Mucosa of descending colon (tissue), 3 donors: ENCODE measurements at regions not wholly inside any gene's neighbourhood (a gene's known extent, or its start where the extent isn't known, plus 50 kb on each side); places are given as distances from the start of the nearest gene placed in this dataset.

Source experiments
- ATAC-seq: fragments of 200-7000 bp; cut with Tn5 transposase; one replicate; pipeline ENCODE4 v1.9.1; 2020; ENCODE audit warnings: mild to moderate bottlenecking, moderate library complexity
- DNase-seq, 3 donors: peaks; one replicate each; pipeline ENCODE4 v3.0.0-alpha.2; 2020
- H3K36me3 ChIP-seq: fragments of 200-600 bp; one replicate; pipeline ENCODE4 v1.8.0; 2021; ENCODE audit warnings: low read depth, mild to moderate bottlenecking
- H3K4me1 ChIP-seq: fragments of 200-600 bp; one replicate; pipeline ENCODE4 v1.8.0; 2021; ENCODE audit warnings: low read depth, mild to moderate bottlenecking
- H3K4me3 ChIP-seq: fragments of 200-600 bp; one replicate; pipeline ENCODE4 v1.8.0; 2021; ENCODE audit warnings: mild to moderate bottlenecking
- H3K9me3 ChIP-seq: fragments of 200-600 bp; one replicate; pipeline ENCODE4 v1.8.0; 2021; ENCODE audit warnings: mild to moderate bottlenecking
- intact Hi-C, 2 donors: fragments of 100-400 bp; cut with DNase I in 1 of 2; cut with micrococcal nuclease in 1 of 2; formaldehyde crosslinking; loops; one replicate each; pipeline versions ENCODE4 v1.11.0 to v1.11.1; 2022; cut with DNase I, micrococcal nuclease
- TF ChIP-seq, protein P1 (sequence below): fragments of 200-600 bp; IDR thresholded peaks from one replicate; pipeline ENCODE4 v1.8.0; 2022; ENCODE audit warnings: antibody characterized with exemption, mild to moderate bottlenecking
- donor health status: DM: no; HTN: no; CAD: no; lungs with moderate emphysema.
- donor health status: DM: no; HTN: no; CAD: no.
- donor health status: DM: no; HTN: yes; CAD: no.

DNA sequence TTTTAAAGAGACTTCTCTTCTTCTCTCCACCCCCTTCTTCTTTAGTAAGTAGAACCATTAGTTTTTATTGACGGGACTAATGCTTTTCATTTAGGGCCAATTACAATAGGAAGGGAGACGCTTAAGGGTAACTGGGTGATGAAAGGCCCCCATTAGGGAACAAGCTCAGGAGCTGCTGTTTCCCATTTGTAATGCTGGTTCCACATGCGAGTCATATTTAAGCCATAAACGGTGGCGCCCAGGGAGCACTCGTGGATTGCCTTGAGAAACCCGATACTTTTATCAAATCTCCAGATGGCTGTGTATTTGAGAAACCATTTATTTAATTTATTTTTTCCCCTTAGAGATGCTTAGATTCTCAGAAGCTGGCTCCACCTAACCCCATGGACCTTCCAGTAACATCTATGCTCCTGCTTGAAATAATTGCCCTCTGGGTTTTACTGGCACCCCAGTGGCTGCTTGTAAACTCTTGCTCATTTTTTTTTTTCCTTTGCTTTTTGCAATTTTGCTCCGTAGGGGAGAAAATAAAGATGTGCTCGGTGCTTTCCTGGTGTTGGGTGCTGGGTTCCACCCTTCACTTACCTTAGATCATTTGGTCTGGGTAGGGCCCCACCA, 124.2 kb upstream of the MSX1 start:
- no peaks in the 10 kb centered on the region for H3K4me1 ChIP-seq
- H3K36me3 ChIP-seq: no peaks in the 10 kb centered on the region
- ATAC-seq (no peak), DNase-seq (no peak)
- no peaks in the 10 kb centered on the region for H3K9me3 ChIP-seq
- no peak overlapping the region for H3K4me3 ChIP-seq
- intact Hi-C loops: no loop called here
- TF ChIP-seq, protein P1, sequence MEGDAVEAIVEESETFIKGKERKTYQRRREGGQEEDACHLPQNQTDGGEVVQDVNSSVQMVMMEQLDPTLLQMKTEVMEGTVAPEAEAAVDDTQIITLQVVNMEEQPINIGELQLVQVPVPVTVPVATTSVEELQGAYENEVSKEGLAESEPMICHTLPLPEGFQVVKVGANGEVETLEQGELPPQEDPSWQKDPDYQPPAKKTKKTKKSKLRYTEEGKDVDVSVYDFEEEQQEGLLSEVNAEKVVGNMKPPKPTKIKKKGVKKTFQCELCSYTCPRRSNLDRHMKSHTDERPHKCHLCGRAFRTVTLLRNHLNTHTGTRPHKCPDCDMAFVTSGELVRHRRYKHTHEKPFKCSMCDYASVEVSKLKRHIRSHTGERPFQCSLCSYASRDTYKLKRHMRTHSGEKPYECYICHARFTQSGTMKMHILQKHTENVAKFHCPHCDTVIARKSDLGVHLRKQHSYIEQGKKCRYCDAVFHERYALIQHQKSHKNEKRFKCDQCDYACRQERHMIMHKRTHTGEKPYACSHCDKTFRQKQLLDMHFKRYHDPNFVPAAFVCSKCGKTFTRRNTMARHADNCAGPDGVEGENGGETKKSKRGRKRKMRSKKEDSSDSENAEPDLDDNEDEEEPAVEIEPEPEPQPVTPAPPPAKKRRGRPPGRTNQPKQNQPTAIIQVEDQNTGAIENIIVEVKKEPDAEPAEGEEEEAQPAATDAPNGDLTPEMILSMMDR: no peak

DNA sequence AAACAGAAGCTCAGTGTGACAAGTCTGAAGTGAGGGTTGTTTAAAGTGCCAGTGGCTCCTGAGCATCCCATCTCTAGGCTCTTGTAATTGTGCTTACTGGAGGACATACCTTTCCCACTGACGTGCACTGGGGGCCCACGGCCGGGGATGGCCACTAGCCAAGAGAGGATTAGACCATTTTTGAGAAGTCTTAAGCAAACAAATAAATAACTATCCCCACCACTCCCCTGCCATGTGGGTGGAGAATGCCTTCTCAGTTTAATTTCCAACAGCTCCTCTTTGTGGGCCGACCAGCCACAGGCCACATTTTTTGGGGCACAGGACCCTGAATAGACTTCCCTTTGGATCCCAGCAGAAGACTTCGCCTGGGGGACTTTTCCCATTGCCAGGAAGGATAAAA, 125.0 kb upstream of the MSX1 start:
- TF ChIP-seq, protein P1: no peak
- H3K4me1 ChIP-seq: no peaks in the 10 kb centered on the region

DNA sequence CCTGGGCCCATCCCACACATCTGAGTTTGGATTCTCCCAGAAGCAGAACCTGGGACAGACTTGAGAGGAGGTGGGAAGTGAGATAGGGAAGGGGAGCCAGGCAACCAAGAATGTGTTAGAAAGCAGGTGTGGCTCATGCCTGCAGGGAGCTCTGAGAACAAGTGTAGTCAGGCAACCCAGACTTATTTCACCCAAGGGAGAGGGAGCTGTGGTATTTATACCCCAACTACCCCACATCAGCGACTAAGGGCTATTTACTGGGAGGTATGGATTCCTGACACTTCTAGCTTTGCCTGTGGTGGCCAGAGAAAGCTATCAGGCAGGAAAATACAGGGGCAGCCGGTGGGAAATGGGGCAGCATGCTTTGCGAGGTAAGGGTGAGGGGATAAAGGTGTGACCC, 125.8 kb upstream of the MSX1 start:
- no peak for DNase-seq
- intact Hi-C loops: no loop called here
- ATAC-seq: no peak
- no peaks in the 10 kb centered on the region for H3K9me3 ChIP-seq
- no peak overlapping the region for H3K4me3 ChIP-seq
- no peaks in the 10 kb centered on the region for H3K4me1 ChIP-seq
- no peaks in the 10 kb centered on the region for H3K36me3 ChIP-seq
- TF ChIP-seq, protein P1: no peak

More for the DNA sequence above, 125.0 kb upstream of the MSX1 start:
- Histone ChIP-seq H3K36me3 (no peaks in the 10 kb centered on the region), H3K9me3 (no peaks in the 10 kb centered on the region), H3K4me3 (no peak overlapping the region)
- ATAC-seq (no peak), DNase-seq (no peak)
- intact Hi-C loops: no loop called here

DNA sequence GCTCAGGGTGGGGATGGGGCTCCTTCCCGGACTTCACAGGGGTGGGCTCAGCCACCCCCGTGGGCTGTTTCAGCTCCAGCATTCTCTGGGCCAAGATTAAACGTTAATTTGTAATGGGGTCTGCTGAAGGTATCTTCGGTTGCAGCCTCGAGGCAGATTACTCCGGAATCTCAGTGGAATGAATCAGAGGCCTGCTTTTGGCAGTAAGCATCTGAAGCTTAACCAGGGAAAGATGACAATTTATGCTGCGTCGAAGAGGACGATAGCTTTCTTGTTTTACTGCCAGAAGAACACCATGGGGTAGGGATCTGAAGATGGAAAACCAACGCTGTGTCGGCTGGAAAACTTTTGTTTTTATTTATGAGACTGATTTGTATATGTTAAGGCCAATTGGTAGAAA, 129.2 kb upstream of the MSX1 start:
- peaks cover 19% of the 10 kb centered on the region for H3K9me3 ChIP-seq
- no peaks in the 10 kb centered on the region for H3K4me1 ChIP-seq
- no peaks in the 10 kb centered on the region for H3K36me3 ChIP-seq
- no peak overlapping the region for H3K4me3 ChIP-seq
- DNase-seq (no peak), ATAC-seq (no peak)
- TF ChIP-seq, protein P1: no peak
- intact Hi-C loops: no loop called here

DNA sequence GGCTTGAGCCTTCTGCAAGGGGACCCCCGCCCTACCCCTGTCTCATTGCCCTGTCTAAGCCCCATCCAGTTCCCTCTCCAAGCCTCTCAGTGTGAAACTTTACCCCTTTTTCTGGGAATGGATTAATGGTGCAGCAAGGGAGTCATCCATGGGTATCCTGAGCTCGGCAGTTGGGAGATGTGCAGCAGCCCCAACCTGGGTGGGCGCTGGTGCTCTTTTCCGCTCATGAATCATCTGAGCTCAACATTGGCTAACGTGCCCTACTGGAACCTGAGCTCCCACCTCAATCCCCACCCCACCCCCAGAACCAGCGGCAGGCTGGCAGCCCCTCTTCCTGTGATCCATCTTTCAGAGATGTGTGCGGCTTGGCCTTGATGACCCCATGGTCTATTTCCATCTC, 130.3 kb upstream of the MSX1 start:
- TF ChIP-seq, protein P1: no peak
- H3K4me3 ChIP-seq: no peak overlapping the region
- no peak for ATAC-seq
- intact Hi-C loops: no loop called here
- no peaks in the 10 kb centered on the region for H3K36me3 ChIP-seq
- H3K4me1 ChIP-seq: no peaks in the 10 kb centered on the region
- peaks cover 25% of the 10 kb centered on the region for H3K9me3 ChIP-seq
- DNase-seq: no peak

DNA sequence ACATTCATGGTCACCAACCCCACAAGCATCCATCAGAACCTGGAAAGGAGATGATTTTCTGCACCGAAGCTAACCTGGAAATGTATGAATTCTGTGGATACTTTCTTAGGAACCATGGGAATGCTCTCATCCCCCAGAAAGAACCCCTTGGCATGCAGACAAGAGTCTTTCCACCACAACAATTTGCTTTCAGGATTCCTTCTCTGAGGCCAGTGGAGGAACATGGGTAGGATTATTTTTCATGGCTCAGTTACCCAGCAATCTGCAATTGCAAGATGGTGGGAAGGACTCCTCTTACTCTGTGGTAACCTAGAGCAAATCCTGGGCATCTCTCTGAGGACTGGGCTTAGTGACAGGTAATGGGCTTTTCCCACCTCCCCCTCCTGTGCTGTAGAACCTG, 131.9 kb upstream of the MSX1 start:
- TF ChIP-seq, protein P1: no peak
- Histone ChIP-seq H3K36me3 (no peaks in the 10 kb centered on the region), H3K4me1 (no peaks in the 10 kb centered on the region), H3K4me3 (no peak overlapping the region), H3K9me3 (peaks cover 25% of the 10 kb centered on the region)
- ATAC-seq (no peak), DNase-seq (no peak)
- intact Hi-C loops: no loop called here
